ENCODE measurements at regions not wholly inside any gene's neighbourhood (a gene's known extent, or its start where the extent isn't known, plus 50 kb on each side); places are given as distances from the start of the nearest gene placed in this dataset.

DNA sequence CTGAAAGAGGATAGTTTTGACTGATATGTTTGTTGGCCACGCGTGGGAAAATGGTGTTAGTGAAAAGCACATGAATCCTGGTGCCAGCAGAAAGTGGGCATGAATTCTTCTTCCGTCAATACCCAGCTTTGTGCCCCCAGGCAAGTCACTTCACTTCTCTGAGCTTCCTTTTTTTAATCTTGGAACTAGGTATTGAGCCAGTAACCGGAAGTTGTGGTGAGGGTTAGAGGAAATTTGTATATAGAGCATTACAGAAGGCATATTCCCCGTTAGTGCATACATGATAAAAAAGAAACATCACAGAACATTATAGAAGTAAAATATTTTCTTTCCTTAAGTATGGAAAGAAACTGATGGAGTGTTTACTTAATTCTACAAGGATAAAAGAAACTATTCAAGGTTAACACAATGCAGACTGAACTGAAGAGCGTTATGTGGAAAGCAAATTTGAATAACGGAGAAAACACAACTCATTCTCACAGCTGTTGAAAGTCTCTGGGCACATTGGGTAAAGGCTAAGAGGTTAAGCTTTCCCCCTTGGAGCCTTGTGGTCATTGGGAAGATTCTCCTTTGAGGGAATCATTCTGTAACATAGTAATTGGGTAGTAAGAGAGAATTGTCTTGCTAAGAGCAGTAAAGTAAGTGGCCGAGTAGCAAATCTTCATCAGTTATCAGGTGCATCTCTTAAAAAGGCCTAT lies 223.1 kb downstream of the BCAS1 start:
- TF ChIP-seq, protein P1, sequence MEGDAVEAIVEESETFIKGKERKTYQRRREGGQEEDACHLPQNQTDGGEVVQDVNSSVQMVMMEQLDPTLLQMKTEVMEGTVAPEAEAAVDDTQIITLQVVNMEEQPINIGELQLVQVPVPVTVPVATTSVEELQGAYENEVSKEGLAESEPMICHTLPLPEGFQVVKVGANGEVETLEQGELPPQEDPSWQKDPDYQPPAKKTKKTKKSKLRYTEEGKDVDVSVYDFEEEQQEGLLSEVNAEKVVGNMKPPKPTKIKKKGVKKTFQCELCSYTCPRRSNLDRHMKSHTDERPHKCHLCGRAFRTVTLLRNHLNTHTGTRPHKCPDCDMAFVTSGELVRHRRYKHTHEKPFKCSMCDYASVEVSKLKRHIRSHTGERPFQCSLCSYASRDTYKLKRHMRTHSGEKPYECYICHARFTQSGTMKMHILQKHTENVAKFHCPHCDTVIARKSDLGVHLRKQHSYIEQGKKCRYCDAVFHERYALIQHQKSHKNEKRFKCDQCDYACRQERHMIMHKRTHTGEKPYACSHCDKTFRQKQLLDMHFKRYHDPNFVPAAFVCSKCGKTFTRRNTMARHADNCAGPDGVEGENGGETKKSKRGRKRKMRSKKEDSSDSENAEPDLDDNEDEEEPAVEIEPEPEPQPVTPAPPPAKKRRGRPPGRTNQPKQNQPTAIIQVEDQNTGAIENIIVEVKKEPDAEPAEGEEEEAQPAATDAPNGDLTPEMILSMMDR (IDR thresholded peaks at IDR 0.05; ENCODE audit: extremely low read depth, insufficient read depth, missing control alignments) = no peak
- in situ Hi-C loops (cut with MboI; ENCODE audit: low pct_unique_long_range_greater_than_20kb, low sequenced_read_pairs, unreplicated experiment) = no loop called here
- DNase-seq (ENCODE audit: low spot score) = no peak

DNA sequence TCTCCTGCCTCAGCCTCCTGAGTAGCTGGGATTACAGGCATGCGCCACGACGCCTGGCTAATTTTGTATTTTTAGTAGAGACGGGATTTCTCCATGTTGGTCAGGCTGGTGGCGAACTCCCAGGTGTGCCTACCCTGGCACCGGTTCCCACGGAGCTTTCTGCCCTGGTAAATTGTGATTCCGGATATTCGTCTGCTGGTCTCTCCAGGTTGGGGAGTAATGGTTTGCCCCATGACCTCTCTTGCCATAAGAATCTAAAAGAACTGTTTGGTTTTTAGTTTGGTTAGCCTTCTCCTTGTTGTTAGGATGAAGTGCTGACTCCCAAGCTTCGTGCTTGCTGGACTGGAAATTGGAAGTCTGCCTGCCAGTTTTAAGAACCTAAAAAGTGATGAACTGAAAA lies 223.8 kb downstream of the BCAS1 start:
- in situ Hi-C loops (cut with MboI; ENCODE audit: low pct_unique_long_range_greater_than_20kb, low sequenced_read_pairs, unreplicated experiment) = no loop called here
- TF ChIP-seq, protein P1 (IDR thresholded peaks at IDR 0.05; ENCODE audit: extremely low read depth, insufficient read depth, missing control alignments) = no peak
- no peak for DNase-seq (ENCODE audit: low spot score)

DNA sequence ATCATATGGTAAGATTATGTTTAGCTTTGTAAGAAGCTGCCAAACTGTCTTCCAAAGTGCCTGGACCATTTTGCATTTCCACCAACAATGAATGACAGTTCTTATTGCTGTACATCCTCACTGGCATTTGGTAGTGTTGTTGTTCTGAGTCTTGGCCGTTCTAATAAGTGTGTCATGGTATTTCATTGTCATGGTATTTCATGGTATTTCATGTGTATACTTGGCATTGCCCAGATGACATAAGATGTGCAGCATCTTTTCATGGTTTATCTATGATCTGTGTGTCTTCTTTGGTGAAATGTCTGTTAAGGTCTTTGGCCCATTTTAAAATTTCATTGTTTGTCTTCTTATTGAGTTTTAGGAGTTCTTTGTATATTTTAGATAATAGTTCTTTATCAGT lies 224.4 kb downstream of the BCAS1 start:
- in situ Hi-C loops (cut with MboI; ENCODE audit: low pct_unique_long_range_greater_than_20kb, low sequenced_read_pairs, unreplicated experiment) = no loop called here

DNA sequence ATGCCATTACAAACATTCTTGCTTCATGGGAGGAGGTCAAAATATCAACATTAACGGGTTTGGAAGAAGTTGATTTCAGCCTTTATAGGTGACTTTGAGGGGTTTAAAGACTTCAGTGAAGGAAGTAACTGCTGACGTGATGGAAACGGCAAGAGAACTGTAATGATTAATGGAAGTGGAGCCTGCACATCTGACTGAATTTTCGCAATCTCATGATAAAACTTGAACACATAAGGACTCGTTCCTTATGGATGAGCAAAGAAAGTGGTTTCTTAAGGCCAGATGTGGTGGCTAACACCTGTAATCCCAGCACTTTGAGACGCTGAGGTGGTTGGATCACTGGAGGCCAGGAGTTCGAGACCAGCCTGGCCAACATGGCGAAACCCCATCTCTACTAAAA lies 226.1 kb downstream of the BCAS1 start:
- TF ChIP-seq, protein P1 (IDR thresholded peaks at IDR 0.05; ENCODE audit: extremely low read depth, insufficient read depth, missing control alignments) = no peak
- no peak for DNase-seq (ENCODE audit: low spot score)
- in situ Hi-C loops (cut with MboI; ENCODE audit: low pct_unique_long_range_greater_than_20kb, low sequenced_read_pairs, unreplicated experiment) = no loop called here

More for the DNA sequence above, 224.4 kb downstream of the BCAS1 start:
- no peak for DNase-seq (ENCODE audit: low spot score)
- TF ChIP-seq, protein P1 (IDR thresholded peaks at IDR 0.05; ENCODE audit: extremely low read depth, insufficient read depth, missing control alignments) = no peak

DNA sequence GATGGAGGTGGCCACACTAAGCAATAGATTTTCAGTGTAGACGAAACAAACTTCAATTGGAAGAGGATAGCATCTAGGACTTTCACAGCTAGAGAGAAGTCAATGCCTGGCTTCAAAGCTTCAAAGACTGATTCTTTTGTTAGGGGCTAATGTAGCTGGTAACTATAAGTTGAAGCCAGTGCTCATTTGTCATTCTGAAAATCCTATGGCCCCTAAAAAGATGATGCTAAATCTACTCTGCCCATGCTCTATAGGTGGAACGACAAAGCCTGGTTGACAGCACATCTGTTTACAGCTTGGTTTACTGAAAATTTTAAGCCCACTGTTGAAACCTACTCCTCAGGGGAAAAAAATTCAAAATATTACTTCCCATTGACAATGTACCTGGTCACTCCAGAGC lies 226.7 kb downstream of the BCAS1 start:
- no peak for DNase-seq (ENCODE audit: low spot score)
- in situ Hi-C loops (cut with MboI; ENCODE audit: low pct_unique_long_range_greater_than_20kb, low sequenced_read_pairs, unreplicated experiment) = no loop called here
- TF ChIP-seq, protein P1 (IDR thresholded peaks at IDR 0.05; ENCODE audit: extremely low read depth, insufficient read depth, missing control alignments) = no peak

DNA sequence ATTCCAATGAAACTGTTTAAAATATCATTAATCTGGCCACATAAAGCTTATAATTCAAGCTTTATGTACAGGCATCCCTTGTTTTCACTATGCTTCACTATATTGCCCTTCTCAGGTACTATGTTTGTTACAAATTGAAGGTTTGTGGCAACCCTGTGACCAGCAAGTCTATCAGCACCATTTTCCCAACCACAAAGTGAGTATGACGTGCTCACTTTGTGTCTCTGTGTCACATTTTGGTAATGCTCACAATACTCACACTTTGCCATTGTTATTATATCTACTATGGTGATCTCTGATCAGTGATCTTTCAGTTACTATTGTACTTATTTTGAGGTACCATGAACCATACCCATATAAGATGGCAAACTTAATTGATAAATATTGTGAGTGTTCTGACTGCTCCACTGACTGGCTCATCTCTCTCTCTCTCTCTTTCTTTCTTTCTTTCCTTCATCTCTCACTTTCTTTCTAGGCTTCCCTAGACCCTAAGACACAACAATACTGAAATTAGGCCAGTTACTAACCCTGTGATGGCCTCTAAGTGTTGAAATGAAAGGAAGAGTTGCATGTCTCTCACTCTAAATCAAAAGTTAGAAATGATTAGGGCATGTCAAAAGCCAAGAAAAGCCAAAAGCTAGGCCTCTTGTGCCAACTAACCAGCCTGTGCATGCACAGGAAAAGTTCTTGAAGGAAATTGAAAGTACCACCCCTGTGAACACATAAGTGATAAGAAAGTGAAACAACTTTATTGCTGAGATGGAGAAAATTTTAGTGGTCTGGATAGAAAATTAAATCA lies 227.9 kb downstream of the BCAS1 start:
- in situ Hi-C loops (cut with MboI; ENCODE audit: low pct_unique_long_range_greater_than_20kb, low sequenced_read_pairs, unreplicated experiment) = no loop called here
- no peak for DNase-seq (ENCODE audit: low spot score)
- TF ChIP-seq, protein P1 (IDR thresholded peaks at IDR 0.05; ENCODE audit: extremely low read depth, insufficient read depth, missing control alignments) = no peak
